A549 (cell line): ENCODE measurements at regions not wholly inside any gene's neighbourhood (a gene's known extent, or its start where the extent isn't known, plus 50 kb on each side); places are given as distances from the start of the nearest gene placed in this dataset.

Source experiments
- ATAC-seq, 2 experiments: fragments of 200-7000 bp in 1 of 2; fragments of >200 bp in 1 of 2; cut with Nextera tagmentation in 1 of 2; cut with Tn5 transposase in 1 of 2; 3 replicates each; pipeline versions ENCODE4 v1.8.0 to v1.9.1; 2018 to 2020; ENCODE audit warnings: mild to moderate bottlenecking in 1 of 2, moderate library complexity in 1 of 2
- CTCF ChIA-PET: fragments of 300-600 bp; sonication (Branson Sonifier 250); formaldehyde crosslinking; extraction: SDS; loops from one replicate; lab custom pipeline; 2021; ENCODE audit warnings: antibody characterized with exemption, inconsistent platforms; lab: Yijun Ruan, JAX
- POLR2A ChIA-PET: fragments of 350-600 bp; formaldehyde crosslinking; extraction: SDS; loops from one replicate; lab custom pipeline; 2021; ENCODE audit warnings: antibody characterized with exemption, inconsistent platforms; lab: Yijun Ruan, JAX
- DNase-seq, 2 experiments: peaks; one replicate each; pipeline versions ENCODE4 v3.0.0 to v3.0.0-alpha.2; 2011 to 2016; ENCODE audit warnings: low read depth in 1 of 2, low spot score in 1 of 2
- FAIRE-seq: peaks from 2 replicates; lab custom pipeline; 2011; peaks lifted over from hg19 to GRCh38; lab: Jason Lieb, UNC
- H3K27ac ChIP-seq, 2 experiments: fragments of >200 bp; sonication (Bioruptor Twin); formaldehyde crosslinking; 3 replicates each; pipeline ENCODE4 v1.5.1; 2016 to 2017
- H3K4me1 ChIP-seq: fragments of >200 bp; sonication (Bioruptor Twin); formaldehyde crosslinking; 3 replicates; pipeline ENCODE4 v1.6.1; 2016
- H3K4me2 ChIP-seq: fragments of >200 bp; sonication (Bioruptor Twin); formaldehyde crosslinking; 3 replicates; pipeline ENCODE4 v1.6.1; 2016
- H3K4me3 ChIP-seq: fragments of >200 bp; sonication (Bioruptor Twin); formaldehyde crosslinking; 3 replicates; pipeline ENCODE4 v1.5.1; 2016
- H3K9me3 ChIP-seq: fragments of >200 bp; sonication (Bioruptor Twin); formaldehyde crosslinking; 3 replicates; pipeline ENCODE4 v1.6.1; 2016
- BHLHE40 ChIP-seq: IDR thresholded peaks from 2 replicates; pipeline ENCODE4 v1.6.1; 2012; ENCODE audit warnings: low read depth, low read length, inconsistent platforms
- CBX8 ChIP-seq: fragments of 200-600 bp; sonication (generic); IDR thresholded peaks from 2 replicates; pipeline ENCODE4 v1.6.1; 2016
- CHD4 ChIP-seq: fragments of 200-600 bp; sonication (generic); IDR thresholded peaks from 2 replicates; pipeline ENCODE4 v1.6.1; 2016; ENCODE audit warnings: antibody characterized with exemption, mild to moderate bottlenecking, borderline replicate concordance
- E2F6 ChIP-seq: IDR thresholded peaks from 2 replicates; pipeline ENCODE4 v1.6.1; 2012; ENCODE audit warnings: low read depth, borderline replicate concordance
- EHMT2 ChIP-seq: fragments of 200-600 bp; sonication (generic); IDR thresholded peaks from 2 replicates; pipeline ENCODE4 v1.6.1; 2016; ENCODE audit warnings: antibody characterized with exemption, low read depth, mild to moderate bottlenecking, moderate library complexity
- ELK1 ChIP-seq: fragments of 150-350 bp; IDR thresholded peaks from 2 replicates; pipeline ENCODE4 v1.6.1; 2014; ENCODE audit warnings: low read depth, mild to moderate bottlenecking, low read length
- ESRRA ChIP-seq: fragments of 150-350 bp; IDR thresholded peaks from 2 replicates; pipeline ENCODE4 v1.6.1; 2014; ENCODE audit warnings: mild to moderate bottlenecking, low read length, borderline replicate concordance
- FOSL2 ChIP-seq, 2 experiments: fragments of 450-650 bp in 1 of 2; fragments of >200 bp in 1 of 2; sonication (Bioruptor Twin) in 1 of 2; formaldehyde crosslinking; IDR thresholded peaks; 2 replicates each; pipeline versions ENCODE4 v1.5.0 to v1.6.1; 2016 to 2020; ENCODE audit warnings: mild to moderate bottlenecking in 1 of 2, moderate library complexity in 1 of 2
- HOXA7 ChIP-seq: fragments of 250-450 bp; sonication (Bioruptor Pico); IDR thresholded peaks from 2 replicates; pipeline ENCODE4 v1.5.0; 2020; ENCODE audit warnings: mild to moderate bottlenecking, moderate library complexity
- KDM1A ChIP-seq: fragments of 200-600 bp; sonication (generic); IDR thresholded peaks from 2 replicates; pipeline ENCODE4 v1.6.1; 2016; ENCODE audit warnings: low read depth, mild to moderate bottlenecking
- KDM5A ChIP-seq: fragments of 200-600 bp; sonication (generic); IDR thresholded peaks from 2 replicates; pipeline ENCODE4 v1.6.1; 2016; ENCODE audit warnings: antibody characterized with exemption, mild to moderate bottlenecking
- MAX ChIP-seq: IDR thresholded peaks from 2 replicates; pipeline ENCODE4 v1.6.1; 2012
- NR3C1 ChIP-seq: fragments of >200 bp; sonication (Bioruptor Twin); formaldehyde crosslinking; IDR thresholded peaks from 3 replicates; pipeline ENCODE4 v1.6.1; 2017
- POLR2AphosphoS2 ChIP-seq: conservative IDR thresholded peaks from 2 replicates; pipeline ENCODE4 v1.6.1; 2012; ENCODE audit warnings: low read length, improper control_type of control experiment, inconsistent platforms
- RAD21 ChIP-seq, 2 experiments: fragments of >200 bp in 1 of 2; sonication (Bioruptor Twin) in 1 of 2; formaldehyde crosslinking in 1 of 2; IDR thresholded peaks in 1 of 2; conservative IDR thresholded peaks in 1 of 2; 2 replicates in 1 of 2; 3 replicates in 1 of 2; pipeline ENCODE4 v1.6.1; 2012 to 2018; ENCODE audit warnings: inconsistent platforms in 1 of 2
- RNF2 ChIP-seq: fragments of 200-600 bp; sonication (generic); IDR thresholded peaks from 2 replicates; pipeline ENCODE4 v1.6.1; 2016; ENCODE audit warnings: low read depth, mild to moderate bottlenecking, antibody characterized with exemption, moderate library complexity, borderline replicate concordance
- SMC3 ChIP-seq: fragments of >200 bp; sonication (Bioruptor Twin); formaldehyde crosslinking; IDR thresholded peaks from 3 replicates; pipeline ENCODE4 v1.6.1; 2018; ENCODE audit warnings: inconsistent platforms
- USF2 ChIP-seq: fragments of 450-650 bp; IDR thresholded peaks from 2 replicates; pipeline ENCODE4 v1.6.1; 2014; ENCODE audit warnings: antibody characterized with exemption
- WGBS: methylation state at CpG from one replicate; pipeline ENCODE4 v1.1.6; 2017; ENCODE audit errors: missing lambda C conversion rate; 5-methylcytosine and 5-hydroxymethylcytosine counted together
- TF ChIP-seq, protein P1 (sequence below): IDR thresholded peaks from 2 replicates; pipeline ENCODE4 v1.6.1; 2012

- H3K4me3 ChIP-seq: no peak overlapping the region
- TF ChIP-seq FOSL2 (IDR thresholded peaks at IDR 0.05) (no peak), FOSL2 (CRISPR knock-in tag; IDR thresholded peaks at IDR 0.05) (no peak), RNF2 (no peak), POLR2AphosphoS2 (no peak), SMC3 (no peak), ESRRA (no peak), EHMT2 (no peak)
- H3K9me3 ChIP-seq: no peaks in the 10 kb centered on the region
- no peaks in the 10 kb centered on the region for H3K4me1 ChIP-seq
- DNase-seq (no peak), ATAC-seq (no peak), FAIRE-seq (no peak)
- no peak overlapping the region for H3K4me2 ChIP-seq
- 18% methylated on average over 4 of the region's 5 CpGs for WGBS
- ChIA-PET POLR2A (no interaction called here), CTCF (no interaction called here)
- H3K27ac ChIP-seq: no peak overlapping the region
Measured at GRCh38 chr18:32588191-32588590, 117.5 kb upstream of the GAREM1 start.

- H3K27ac ChIP-seq: no peak overlapping the region
- POLR2A ChIA-PET: no interaction called here
- FAIRE-seq: no peak
- TF ChIP-seq, protein P1, sequence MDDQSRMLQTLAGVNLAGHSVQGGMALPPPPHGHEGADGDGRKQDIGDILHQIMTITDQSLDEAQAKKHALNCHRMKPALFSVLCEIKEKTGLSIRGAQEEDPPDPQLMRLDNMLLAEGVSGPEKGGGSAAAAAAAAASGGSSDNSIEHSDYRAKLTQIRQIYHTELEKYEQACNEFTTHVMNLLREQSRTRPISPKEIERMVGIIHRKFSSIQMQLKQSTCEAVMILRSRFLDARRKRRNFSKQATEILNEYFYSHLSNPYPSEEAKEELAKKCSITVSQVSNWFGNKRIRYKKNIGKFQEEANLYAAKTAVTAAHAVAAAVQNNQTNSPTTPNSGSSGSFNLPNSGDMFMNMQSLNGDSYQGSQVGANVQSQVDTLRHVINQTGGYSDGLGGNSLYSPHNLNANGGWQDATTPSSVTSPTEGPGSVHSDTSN: no peak
- TF ChIP-seq, all 56 proteins: peak for 0
- WGBS: 0% methylated on average over 1 of the region's 1 CpG
- Histone ChIP-seq H3K4me3 (no peak overlapping the region), H3K9me3 (no peaks in the 10 kb centered on the region), H3K4me2 (no peak overlapping the region), H3K4me1 (no peaks in the 10 kb centered on the region)
- CTCF ChIA-PET: no interaction called here
- DNase-seq: no peak
- no peak for ATAC-seq
Measured at GRCh38 chr18:32583431-32583830, 112.7 kb upstream of the GAREM1 start.

DNA sequence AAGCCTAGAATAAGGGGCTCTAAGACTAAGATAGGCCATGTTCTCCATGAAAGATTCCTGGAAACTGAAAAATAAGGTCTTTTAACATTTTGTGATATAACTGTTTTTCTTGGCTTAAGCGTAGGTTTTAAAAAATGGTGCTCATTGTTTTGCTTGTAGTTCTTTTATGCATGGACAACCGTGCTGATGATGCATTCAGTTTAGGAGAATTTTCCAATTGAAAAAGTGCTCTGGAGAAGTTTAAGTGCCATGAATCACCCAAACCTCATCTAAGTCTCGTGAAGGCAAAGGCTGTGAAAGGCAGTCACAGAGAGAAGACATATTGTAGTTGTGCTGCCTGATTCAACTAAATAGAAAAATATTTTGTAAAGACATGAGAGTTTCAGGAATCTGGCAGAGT lies 111.8 kb upstream of the GAREM1 start:
- WGBS: 2% methylated on average over 3 of the region's 3 CpGs
- no peak for TF ChIP-seq CBX8
- TF ChIP-seq BHLHE40: no peak
- no peak for TF ChIP-seq MAX
- no peak for TF ChIP-seq HOXA7
- TF ChIP-seq NR3C1: no peak
- TF ChIP-seq E2F6: no peak
- no peak for TF ChIP-seq USF2
- no peak for TF ChIP-seq ELK1
- TF ChIP-seq RAD21 (conservative IDR thresholded peaks at IDR 0.05 in 1 of 2, IDR thresholded peaks at IDR 0.05 in 1 of 2): no peak
- no peak for TF ChIP-seq FOSL2 (IDR thresholded peaks at IDR 0.05)
- TF ChIP-seq FOSL2 (CRISPR knock-in tag; IDR thresholded peaks at IDR 0.05): no peak
- TF ChIP-seq CHD4: no peak
- no peak for TF ChIP-seq KDM1A
- TF ChIP-seq KDM5A: no peak
- TF ChIP-seq, all 56 proteins: peak for 0
- no peak overlapping the region for H3K4me2 ChIP-seq
- no peak overlapping the region for H3K27ac ChIP-seq
- POLR2A ChIA-PET: no interaction called here
- H3K4me1 ChIP-seq: no peaks in the 10 kb centered on the region
- CTCF ChIA-PET: no interaction called here
- FAIRE-seq (no peak), DNase-seq (no peak), ATAC-seq (no peak)
- no peaks in the 10 kb centered on the region for H3K9me3 ChIP-seq
- no peak overlapping the region for H3K4me3 ChIP-seq
